Esophagus squamous epithelium (tissue), 4 donors: ENCODE measurements at regions not wholly inside any gene's neighbourhood (a gene's known extent, or its start where the extent isn't known, plus 50 kb on each side); places are given as distances from the start of the nearest gene placed in this dataset.

Experiments used
- CTCF ChIP-seq, 6 experiments: fragments of 450-650 bp in 4 of 6; fragments of 200-600 bp in 2 of 6; sonication (generic) in 2 of 6; IDR thresholded peaks; one replicate each; pipeline ENCODE4 v1.5.1; 2016 to 2019; ENCODE audit warnings: antibody characterized with exemption in 6 of 6, mild to moderate bottlenecking in 4 of 6, moderate library complexity in 4 of 6
- POLR2A ChIP-seq, 4 donors: fragments of 450-650 bp; IDR thresholded peaks; one replicate each; pipeline ENCODE4 v1.6.1; 2017; ENCODE audit warnings: antibody characterized with exemption in 4 of 4, mild to moderate bottlenecking in 4 of 4, moderate library complexity in 3 of 4

DNA sequence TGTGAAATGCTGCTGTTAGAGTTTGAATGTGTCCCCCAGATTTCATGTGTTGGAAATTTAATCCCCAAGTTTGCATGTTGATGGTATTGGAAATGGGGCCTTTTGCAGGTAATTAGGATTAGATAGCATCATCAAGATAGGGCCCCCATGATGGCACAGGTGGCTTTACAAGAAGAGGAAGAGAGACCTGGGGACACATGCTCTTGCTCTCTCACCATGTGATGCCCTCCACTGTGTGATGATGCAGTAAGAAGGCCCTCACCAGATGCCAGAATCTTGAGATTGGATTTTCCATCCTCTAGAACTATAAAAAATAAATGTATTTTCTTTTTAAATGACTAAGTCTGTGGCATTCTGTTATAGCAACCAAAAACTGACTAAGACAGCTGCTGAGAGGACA lies 57.0 kb upstream of the NEK7 start:
- TF ChIP-seq CTCF (IDR thresholded peaks at IDR 0.05) (no peak), POLR2A (IDR thresholded peaks at IDR 0.05) (no peak)
